IMR-90 (cell line): ENCODE measurements at regions not wholly inside any gene's neighbourhood (a gene's known extent, or its start where the extent isn't known, plus 50 kb on each side); places are given as distances from the start of the nearest gene placed in this dataset.

Experiments
- ATAC-seq: fragments of 200-7000 bp; cut with Tn5 transposase; 2 replicates; pipeline ENCODE4 v1.9.1; 2020; ENCODE audit warnings: low read depth, mild to moderate bottlenecking, moderate library complexity
- BruUV-seq: library from RNA; stranded (reverse); fragments of 400-500 nt; replicated peaks from 2 replicates; lab custom pipeline; 2021; lab: Mats Ljungman, UMichigan
- CTCF ChIA-PET: fragments of 300-600 bp; formaldehyde crosslinking; extraction: SDS; loops from one replicate; lab custom pipeline; 2021; ENCODE audit warnings: antibody characterized with exemption; lab: Yijun Ruan, JAX
- POLR2A ChIA-PET: fragments of 300-600 bp; sonication (Branson Sonifier 250); formaldehyde crosslinking; loops from one replicate; lab custom pipeline; 2022; ENCODE audit warnings: antibody characterized with exemption; ENCODE audit not compliant: unreplicated experiment; lab: Charles Lee
- DNase-seq: peaks from one replicate; pipeline ENCODE4 v3.0.0; 2013
- H2AFZ ChIP-seq: replicated peaks from 2 replicates; pipeline ENCODE3; 2013; ENCODE audit warnings: low read length, mild to moderate bottlenecking; ENCODE audit not compliant: poor library complexity
- H2AK5ac ChIP-seq: 2 replicates; pipeline ENCODE4 v1.6.1; 2013; ENCODE audit warnings: low read depth, low read length, inconsistent platforms
- H2AK9ac ChIP-seq: replicated peaks from 2 replicates; pipeline ENCODE3; 2013; ENCODE audit warnings: mild to moderate bottlenecking, low read depth, low read length, moderate library complexity; ENCODE audit not compliant: poor library complexity
- H2BK120ac ChIP-seq: 2 replicates; pipeline ENCODE4 v1.6.1; 2013; ENCODE audit warnings: low read depth, low read length, inconsistent platforms
- H2BK15ac ChIP-seq: 3 replicates; pipeline ENCODE4 v1.6.1; 2013; ENCODE audit warnings: low read depth, low read length, inconsistent platforms
- H2BK20ac ChIP-seq: 2 replicates; pipeline ENCODE4 v1.6.1; 2013; ENCODE audit warnings: low read depth, mild to moderate bottlenecking, inconsistent platforms, low read length, moderate library complexity
- H2BK5ac ChIP-seq: 2 replicates; pipeline ENCODE4 v1.6.1; 2013; ENCODE audit warnings: mild to moderate bottlenecking, low read depth, low read length, inconsistent platforms; ENCODE audit not compliant: poor library complexity, severe bottlenecking
- H3K14ac ChIP-seq: replicated peaks from 2 replicates; pipeline ENCODE4 v1.6.1; 2013; ENCODE audit warnings: low read depth, low read length, inconsistent platforms
- H3K18ac ChIP-seq: 2 replicates; pipeline ENCODE4 v1.6.1; 2013; ENCODE audit warnings: low read depth, low read length, control low read depth
- H3K23ac ChIP-seq: 2 replicates; pipeline ENCODE4 v1.6.1; 2013; ENCODE audit warnings: low read depth, low read length, inconsistent platforms
- H3K27ac ChIP-seq: 2 replicates; pipeline ENCODE4 v1.5.1; 2013; ENCODE audit warnings: mild to moderate bottlenecking, control low read depth, low read length; ENCODE audit not compliant: insufficient read depth
- H3K27me3 ChIP-seq: 2 replicates; pipeline ENCODE4 v1.6.1; 2013; ENCODE audit warnings: low read length; ENCODE audit not compliant: control insufficient read depth, insufficient read depth
- H3K36me3 ChIP-seq: 2 replicates; pipeline ENCODE4 v1.6.1; 2013; ENCODE audit warnings: low read length, mixed read lengths; ENCODE audit not compliant: control insufficient read depth, insufficient read depth
- H3K4ac ChIP-seq: 2 replicates; pipeline ENCODE4 v1.6.1; 2013; ENCODE audit warnings: low read depth, low read length, inconsistent platforms
- H3K4me1 ChIP-seq: 2 replicates; pipeline ENCODE4 v1.6.1; 2013; ENCODE audit warnings: low read length, mixed read lengths; ENCODE audit not compliant: control insufficient read depth, insufficient read depth
- H3K4me2 ChIP-seq: 2 replicates; pipeline ENCODE4 v1.6.1; 2013; ENCODE audit warnings: low read depth, mild to moderate bottlenecking, control low read depth, low read length, moderate library complexity
- H3K4me3 ChIP-seq: 2 replicates; pipeline ENCODE4 v1.5.1; 2013; ENCODE audit warnings: low read depth, mild to moderate bottlenecking, control low read depth, low read length, moderate library complexity; ENCODE audit not compliant: insufficient read depth
- H3K56ac ChIP-seq: 2 replicates; pipeline ENCODE4 v1.6.1; 2013; ENCODE audit warnings: low read length, inconsistent platforms; ENCODE audit not compliant: insufficient read depth; ENCODE audit errors: extremely low read depth
- H3K79me1 ChIP-seq, 2 experiments: 2 replicates each; pipeline ENCODE4 v1.6.1; 2013; ENCODE audit warnings: low read length in 2 of 2, inconsistent platforms in 1 of 2, low read depth in 1 of 2
- H3K9ac ChIP-seq: 2 replicates; pipeline ENCODE4 v1.6.1; 2013; ENCODE audit warnings: low read depth, low read length, control low read depth
- H3K9me1 ChIP-seq: 2 replicates; pipeline ENCODE4 v1.6.1; 2013; ENCODE audit warnings: low read length, inconsistent platforms; ENCODE audit not compliant: insufficient read depth
- H3K9me3 ChIP-seq: 2 replicates; pipeline ENCODE4 v1.6.1; 2013; ENCODE audit warnings: low read length; ENCODE audit not compliant: control insufficient read depth, insufficient read depth
- H4K20me1 ChIP-seq: 2 replicates; pipeline ENCODE4 v1.6.1; 2013; ENCODE audit warnings: low read length, inconsistent platforms; ENCODE audit not compliant: insufficient read depth
- H4K5ac ChIP-seq: 2 replicates; pipeline ENCODE4 v1.6.1; 2013; ENCODE audit warnings: mild to moderate bottlenecking, low read depth, low read length, control low read depth
- H4K8ac ChIP-seq, 2 experiments: 2 replicates each; pipeline ENCODE4 v1.6.1; 2013; ENCODE audit warnings: low read depth in 2 of 2, low read length in 2 of 2, control low read depth in 1 of 2, inconsistent platforms in 1 of 2
- H4K91ac ChIP-seq: 2 replicates; pipeline ENCODE4 v1.6.1; 2013; ENCODE audit warnings: low read depth, low read length, inconsistent platforms; ENCODE audit not compliant: insufficient read depth
- CEBPB ChIP-seq: IDR thresholded peaks from 2 replicates; pipeline ENCODE4 v1.6.1; 2012; ENCODE audit warnings: low read depth, low read length, improper control_type of control experiment
- CHD1 ChIP-seq: IDR thresholded peaks from 2 replicates; pipeline ENCODE4 v1.6.1; 2012; ENCODE audit warnings: low read depth, low read length, improper control_type of control experiment
- ELK1 ChIP-seq: fragments of 150-350 bp; IDR thresholded peaks from 2 replicates; pipeline ENCODE4 v1.6.1; 2016; ENCODE audit warnings: low read depth, mild to moderate bottlenecking, low read length, moderate library complexity, borderline replicate concordance
- MAZ ChIP-seq: IDR thresholded peaks from 2 replicates; pipeline ENCODE4 v1.6.1; 2012; ENCODE audit warnings: low read depth, mild to moderate bottlenecking, low read length, improper control_type of control experiment, moderate library complexity, borderline replicate concordance
- MXI1 ChIP-seq: IDR thresholded peaks from 2 replicates; pipeline ENCODE4 v1.6.1; 2012; ENCODE audit warnings: low read depth, mild to moderate bottlenecking, low read length, moderate library complexity, borderline replicate concordance
- NFE2L2 ChIP-seq: fragments of 150-350 bp; IDR thresholded peaks from 2 replicates; pipeline ENCODE4 v1.6.1; 2016; ENCODE audit warnings: low read depth, mild to moderate bottlenecking, low read length
- POLR2A ChIP-seq: IDR thresholded peaks from 2 replicates; pipeline ENCODE4 v1.6.1; 2012; ENCODE audit warnings: mild to moderate bottlenecking, low read depth, low read length
- RAD21 ChIP-seq: IDR thresholded peaks from 2 replicates; pipeline ENCODE4 v1.6.1; 2012; ENCODE audit warnings: low read length, improper control_type of control experiment
- RCOR1 ChIP-seq: IDR thresholded peaks from 2 replicates; pipeline ENCODE4 v1.6.1; 2012; ENCODE audit warnings: mild to moderate bottlenecking, low read length, improper control_type of control experiment; ENCODE audit not compliant: insufficient replicate concordance
- WGBS, 2 experiments: methylation state at CpG; one replicate each; pipeline versions ENCODE4 v1.1.5 to v1.1.7; 2013; ENCODE audit warnings: missing lambda C conversion rate in 2 of 2; ENCODE audit not compliant: insufficient read length in 1 of 2; ENCODE audit errors: extremely low coverage in 2 of 2; 5-methylcytosine and 5-hydroxymethylcytosine counted together
- dilution Hi-C: fragments of 300-500 bp; cut with HindIII; formaldehyde crosslinking; loops from one replicate; pipeline ENCODE4 v1.14.3; 2018; ENCODE audit warnings: low sequenced_read_pairs; ENCODE audit not compliant: unreplicated experiment
- in situ Hi-C: fragments of 300-500 bp; cut with MboI; formaldehyde crosslinking; loops from 3 replicates; pipeline ENCODE4 v1.14.3; 2019; ENCODE audit warnings: low sequenced_read_pairs, inconsistent platforms, mixed read lengths
- intact Hi-C: fragments of 100-400 bp; cut with micrococcal nuclease; formaldehyde crosslinking; loops from 2 replicates; pipeline ENCODE4 v1.10.0; 2022
- TF ChIP-seq, protein P1 (sequence below): fragments of 150-350 bp; IDR thresholded peaks from 2 replicates; pipeline ENCODE4 v1.6.1; 2017; ENCODE audit warnings: mild to moderate bottlenecking, antibody characterized with exemption, low read length, low read depth

GRCh38 chr18:30566877-30567276, 475.7 kb downstream of the DSC3 start:
- no peak for DNase-seq
- Histone ChIP-seq H3K36me3 (no peaks in the 10 kb centered on the region), H3K4me1 (no peaks in the 10 kb centered on the region), H2BK120ac (no peak overlapping the region), H3K18ac (no peak overlapping the region), H3K79me1 (no peaks in the 10 kb centered on the region), H2BK5ac (no peak overlapping the region), H2AK9ac (no peak overlapping the region), H4K20me1 (no peaks in the 10 kb centered on the region), H2AFZ (no peak overlapping the region), H3K27ac (no peak overlapping the region), H3K4ac (no peak overlapping the region), H3K56ac (no peak overlapping the region), H4K5ac (no peak overlapping the region), H3K4me3 (no peak overlapping the region), H3K23ac (no peak overlapping the region), H2BK20ac (no peak overlapping the region), H4K8ac (no peak overlapping the region), H3K9me3 (peaks cover 1% of the 10 kb centered on the region; the same call in 1 of the 2 replicates), H4K91ac (no peak overlapping the region), H3K9me1 (no peaks in the 10 kb centered on the region), H3K4me2 (no peak overlapping the region), H2AK5ac (no peak overlapping the region), H3K14ac (no peak overlapping the region), H3K9ac (no peak overlapping the region), H3K27me3 (no peaks in the 10 kb centered on the region), H2BK15ac (no peak overlapping the region)
- ChIA-PET POLR2A (no interaction called here), CTCF (no interaction called here)
- dilution Hi-C loops: no loop called here
- in situ Hi-C loops: no loop called here
- intact Hi-C loops: no loop called here
- no TSS peak for BruUV-seq
- WGBS, 2 experiments: no CpG with 5 or more reads among the region's 1 CpG
- no peak for ATAC-seq
- TF ChIP-seq RCOR1 (no peak), CHD1 (no peak), NFE2L2 (no peak), ELK1 (no peak), CEBPB (no peak), POLR2A (no peak), MXI1 (no peak), MAZ (no peak), RAD21 (no peak)
- TF ChIP-seq, protein P1, sequence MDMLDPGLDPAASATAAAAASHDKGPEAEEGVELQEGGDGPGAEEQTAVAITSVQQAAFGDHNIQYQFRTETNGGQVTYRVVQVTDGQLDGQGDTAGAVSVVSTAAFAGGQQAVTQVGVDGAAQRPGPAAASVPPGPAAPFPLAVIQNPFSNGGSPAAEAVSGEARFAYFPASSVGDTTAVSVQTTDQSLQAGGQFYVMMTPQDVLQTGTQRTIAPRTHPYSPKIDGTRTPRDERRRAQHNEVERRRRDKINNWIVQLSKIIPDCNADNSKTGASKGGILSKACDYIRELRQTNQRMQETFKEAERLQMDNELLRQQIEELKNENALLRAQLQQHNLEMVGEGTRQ: no peak
